Breast epithelium (tissue), 4 donors: ENCODE measurements at regions not wholly inside any gene's neighbourhood (a gene's known extent, or its start where the extent isn't known, plus 50 kb on each side); places are given as distances from the start of the nearest gene placed in this dataset.

Experiments
- DNase-seq, 2 donors: peaks; one replicate each; pipeline ENCODE4 v3.0.0-alpha.2; 2019; ENCODE audit warnings: low spot score in 2 of 2
- H3K27ac ChIP-seq, 2 donors: fragments of 200-600 bp; sonication (generic) in 1 of 2; one replicate each; pipeline ENCODE4 v1.5.1; 2016 to 2019; ENCODE audit warnings: mild to moderate bottlenecking in 1 of 2
- H3K27me3 ChIP-seq, 2 donors: fragments of 200-600 bp; sonication (generic) in 1 of 2; one replicate each; pipeline versions ENCODE4 v1.5.1 to v1.6.0; 2017 to 2019; ENCODE audit warnings: control low read depth in 1 of 2, mild to moderate bottlenecking in 1 of 2
- H3K36me3 ChIP-seq: fragments of 200-600 bp; one replicate; pipeline ENCODE4 v1.5.1; 2019
- H3K4me1 ChIP-seq, 2 donors: fragments of 200-600 bp; sonication (generic); one replicate each; pipeline ENCODE4 v1.5.1; 2016 to 2019; ENCODE audit warnings: control low read depth in 1 of 2
- H3K4me3 ChIP-seq, 3 donors: fragments of 200-600 bp; sonication (generic); 1 replicate in 2 of 3; 2 replicates in 1 of 3; pipeline ENCODE4 v1.5.1; 2016 to 2019; ENCODE audit warnings: mild to moderate bottlenecking in 3 of 3, moderate library complexity in 2 of 3
- H3K9me3 ChIP-seq, 2 donors: fragments of 200-600 bp; sonication (generic) in 1 of 2; one replicate each; pipeline ENCODE4 v1.5.1; 2016 to 2019; ENCODE audit warnings: control low read depth in 1 of 2
- CTCF ChIP-seq, 3 donors: fragments of 450-650 bp; IDR thresholded peaks; one replicate each; pipeline ENCODE4 v1.5.1; 2016 to 2017; ENCODE audit warnings: antibody characterized with exemption in 3 of 3, mild to moderate bottlenecking in 3 of 3, moderate library complexity in 3 of 3
- POLR2A ChIP-seq: fragments of 450-650 bp; IDR thresholded peaks from one replicate; pipeline ENCODE4 v1.6.1; 2016; ENCODE audit warnings: antibody characterized with exemption, mild to moderate bottlenecking, moderate library complexity
- POLR2AphosphoS5 ChIP-seq, 3 donors: sonication (generic); formaldehyde crosslinking; IDR thresholded peaks; one replicate each; pipeline ENCODE4 v1.6.1; 2017; ENCODE audit warnings: antibody characterized with exemption in 3 of 3
- intact Hi-C: fragments of 100-400 bp; cut with DNase I; formaldehyde crosslinking; loops from one replicate; pipeline ENCODE4 v1.15.1; 2023; ENCODE audit warnings: low total_unique reads

GRCh38 chr12:94766397-94766796 lies 116.0 kb upstream of the TMCC3 start:
- no peaks in the 10 kb centered on the region for H3K36me3 ChIP-seq
- no peak overlapping the region for H3K4me3 ChIP-seq
- no peaks in the 10 kb centered on the region for H3K27me3 ChIP-seq
- H3K4me1 ChIP-seq = no peaks in the 10 kb centered on the region
- TF ChIP-seq POLR2AphosphoS5 (IDR thresholded peaks at IDR 0.05) (no peak), POLR2A (no peak), CTCF (IDR thresholded peaks at IDR 0.05) (no peak)
- no peak overlapping the region for H3K27ac ChIP-seq
- H3K9me3 ChIP-seq = no peaks in the 10 kb centered on the region
- intact Hi-C loops = no loop called here
- DNase-seq = no peak

- no peak for TF ChIP-seq POLR2AphosphoS5 (IDR thresholded peaks at IDR 0.05)
- Histone ChIP-seq H3K4me3 (no peak overlapping the region), H3K36me3 (no peaks in the 10 kb centered on the region), H3K27ac (no peak overlapping the region), H3K27me3 (no peaks in the 10 kb centered on the region), H3K9me3 (no peaks in the 10 kb centered on the region), H3K4me1 (no peaks in the 10 kb centered on the region)
- no peak for DNase-seq
- intact Hi-C loops = no loop called here
These were observed 113.1 kb upstream of the TMCC3 start for GRCh38 chr12:94763462-94763861.

GRCh38 chr12:94762943-94763342 lies 112.6 kb upstream of the TMCC3 start:
- no peak for DNase-seq
- H3K4me1 ChIP-seq = no peaks in the 10 kb centered on the region
- H3K27ac ChIP-seq = no peak overlapping the region
- no peaks in the 10 kb centered on the region for H3K9me3 ChIP-seq
- no peaks in the 10 kb centered on the region for H3K36me3 ChIP-seq
- no peaks in the 10 kb centered on the region for H3K27me3 ChIP-seq
- no peak for TF ChIP-seq CTCF (IDR thresholded peaks at IDR 0.05)
- no peak for TF ChIP-seq POLR2AphosphoS5 (IDR thresholded peaks at IDR 0.05)
- no peak for TF ChIP-seq POLR2A
- H3K4me3 ChIP-seq = no peak overlapping the region
- intact Hi-C loops = no loop called here

GRCh38 chr12:94762259-94762942 lies 112.0 kb upstream of the TMCC3 start:
- no peaks in the 10 kb centered on the region for H3K27me3 ChIP-seq
- no peak overlapping the region for H3K4me3 ChIP-seq
- no peak for TF ChIP-seq POLR2AphosphoS5 (IDR thresholded peaks at IDR 0.05)
- TF ChIP-seq POLR2A = no peak
- no peak for TF ChIP-seq CTCF (IDR thresholded peaks at IDR 0.05)
- no peak overlapping the region for H3K27ac ChIP-seq
- DNase-seq = no peak
- H3K36me3 ChIP-seq = no peaks in the 10 kb centered on the region
- H3K4me1 ChIP-seq = no peaks in the 10 kb centered on the region
- intact Hi-C loops = no loop called here
- H3K9me3 ChIP-seq = no peaks in the 10 kb centered on the region

- Histone ChIP-seq H3K4me3 (no peak overlapping the region), H3K4me1 (no peaks in the 10 kb centered on the region), H3K36me3 (no peaks in the 10 kb centered on the region), H3K9me3 (no peaks in the 10 kb centered on the region), H3K27me3 (no peaks in the 10 kb centered on the region), H3K27ac (no peak overlapping the region)
- no peak for DNase-seq
- no peak for TF ChIP-seq POLR2A
- no peak for TF ChIP-seq POLR2AphosphoS5 (IDR thresholded peaks at IDR 0.05)
- TF ChIP-seq CTCF (IDR thresholded peaks at IDR 0.05) = no peak
- intact Hi-C loops = no loop called here
These were observed 111.2 kb upstream of the TMCC3 start for GRCh38 chr12:94761559-94761958.

GRCh38 chr12:94760786-94761185 lies 110.4 kb upstream of the TMCC3 start:
- no peak for DNase-seq
- H3K4me3 ChIP-seq = no peak overlapping the region
- intact Hi-C loops = no loop called here
- H3K27me3 ChIP-seq = no peaks in the 10 kb centered on the region
- no peaks in the 10 kb centered on the region for H3K36me3 ChIP-seq
- H3K4me1 ChIP-seq = no peaks in the 10 kb centered on the region
- no peak overlapping the region for H3K27ac ChIP-seq
- no peaks in the 10 kb centered on the region for H3K9me3 ChIP-seq
- no peak for TF ChIP-seq CTCF (IDR thresholded peaks at IDR 0.05)
- no peak for TF ChIP-seq POLR2AphosphoS5 (IDR thresholded peaks at IDR 0.05)
- TF ChIP-seq POLR2A = no peak
